Smooth muscle cell (in vitro differentiated cells): ENCODE measurements at regions not wholly inside any gene's neighbourhood (a gene's known extent, or its start where the extent isn't known, plus 50 kb on each side); places are given as distances from the start of the nearest gene placed in this dataset.
"Not testable (repeated sequence)": the region's sequence is repeated elsewhere in the genome, so short reads cannot be mapped to it uniquely, and the experiment has no call there.

Experiments
- DNase-seq: peaks from one replicate; lab custom pipeline; 2025; ENCODE audit not compliant: unreplicated experiment; lab: John Stamatoyannopoulos, UW
- H2AFZ ChIP-seq: fragments of 200-600 bp; sonication (generic); 2 replicates; pipeline ENCODE4 v1.6.0; 2016; ENCODE audit warnings: antibody characterized with exemption, low read depth, mild to moderate bottlenecking
- H3F3A ChIP-seq: fragments of 200-600 bp; sonication (generic); 2 replicates; pipeline ENCODE4 v1.6.0; 2017; ENCODE audit warnings: antibody characterized with exemption, low read depth
- H3K27ac ChIP-seq: fragments of 200-600 bp; sonication (generic); 2 replicates; pipeline ENCODE4 v1.5.1; 2016; ENCODE audit warnings: low read depth, mild to moderate bottlenecking
- H3K27me3 ChIP-seq: fragments of 200-600 bp; sonication (generic); 2 replicates; pipeline ENCODE4 v1.6.1; 2016; ENCODE audit warnings: low read depth, mild to moderate bottlenecking
- H3K36me3 ChIP-seq: fragments of 200-600 bp; sonication (generic); 2 replicates; pipeline ENCODE4 v1.5.1; 2016; ENCODE audit warnings: low read depth
- H3K4me1 ChIP-seq: fragments of 200-600 bp; sonication (generic); 2 replicates; pipeline ENCODE4 v1.5.1; 2016; ENCODE audit warnings: low read depth
- H3K4me2 ChIP-seq: fragments of 200-600 bp; sonication (generic); 2 replicates; pipeline ENCODE4 v1.6.0; 2016; ENCODE audit warnings: mild to moderate bottlenecking
- H3K4me3 ChIP-seq: fragments of 200-600 bp; sonication (generic); 2 replicates; pipeline ENCODE4 v1.5.1; 2016; ENCODE audit warnings: mild to moderate bottlenecking
- H3K79me2 ChIP-seq: fragments of 200-600 bp; sonication (generic); 2 replicates; pipeline ENCODE4 v1.6.0; 2016; ENCODE audit warnings: low read depth, mild to moderate bottlenecking
- H3K9ac ChIP-seq: fragments of 200-600 bp; sonication (generic); 2 replicates; pipeline ENCODE4 v1.6.0; 2016; ENCODE audit warnings: low read depth
- H3K9me3 ChIP-seq: fragments of 200-600 bp; sonication (generic); replicated peaks from 2 replicates; pipeline ENCODE4 v1.5.1; 2016; ENCODE audit warnings: low read depth
- H4K20me1 ChIP-seq: fragments of 200-600 bp; sonication (generic); 2 replicates; pipeline ENCODE4 v1.6.0; 2016; ENCODE audit warnings: low read depth
- WGBS: methylation state at CpG from one replicate; pipeline ENCODE4 v1.1.7; 2016; ENCODE audit warnings: low lambda C conversion rate; 5-methylcytosine and 5-hydroxymethylcytosine counted together
- TF ChIP-seq, protein P1 (sequence below): fragments of 200-600 bp; sonication (generic); IDR thresholded peaks from 2 replicates; pipeline ENCODE4 v1.5.1; 2017; ENCODE audit warnings: borderline replicate concordance, mild to moderate bottlenecking, antibody characterized with exemption; ENCODE audit not compliant: insufficient read depth, poor library complexity, severe bottlenecking

DNA sequence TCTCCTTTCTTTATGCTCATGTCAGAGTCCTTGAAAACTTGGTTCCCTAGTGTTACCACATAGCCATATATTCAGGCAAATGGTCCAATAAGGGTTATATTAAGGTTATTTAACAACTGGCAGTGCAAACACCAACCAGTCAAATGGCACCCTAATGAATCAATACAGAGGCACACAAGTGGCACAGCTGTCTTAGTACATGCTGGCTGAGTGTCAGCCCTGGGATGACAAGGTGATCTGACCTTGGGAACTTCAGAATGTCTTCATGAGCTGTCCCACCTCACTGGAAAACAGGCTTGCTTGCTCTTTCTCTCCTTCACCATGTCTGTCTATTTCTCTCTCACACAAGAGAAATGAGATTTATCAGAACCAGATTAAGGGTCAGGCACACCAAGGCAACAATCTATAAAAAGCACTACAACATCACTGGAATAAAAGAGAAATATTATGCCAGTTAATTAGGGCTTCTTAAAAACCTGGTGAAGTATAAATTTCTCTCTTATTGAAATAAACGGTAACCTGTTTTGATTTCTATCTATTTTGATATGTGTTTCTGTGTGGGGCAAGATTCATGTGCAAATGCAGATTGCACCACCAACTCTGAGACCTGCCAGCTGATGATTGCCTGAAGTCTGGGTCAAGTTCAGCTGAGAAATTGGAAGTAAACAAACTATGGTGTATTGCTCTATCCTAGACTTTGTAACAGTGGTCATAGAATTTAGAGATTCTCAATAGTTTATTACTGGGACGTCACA, 140.7 kb downstream of the SREK1 start:
- H3K27me3 ChIP-seq = no peaks in the 10 kb centered on the region
- no peak overlapping the region for H3K9ac ChIP-seq
- H3K4me1 ChIP-seq = no peaks in the 10 kb centered on the region
- H3K9me3 ChIP-seq = no peaks in the 10 kb centered on the region
- H4K20me1 ChIP-seq = no peaks in the 10 kb centered on the region
- no peaks in the 10 kb centered on the region for H3K36me3 ChIP-seq
- no peak overlapping the region for H3K4me2 ChIP-seq
- H2AFZ ChIP-seq = no peak overlapping the region
- DNase-seq = no peak
- H3F3A ChIP-seq = no peaks in the 10 kb centered on the region
- WGBS = 93% methylated on average over 2 of the region's 2 CpGs
- H3K79me2 ChIP-seq = no peaks in the 10 kb centered on the region
- TF ChIP-seq, protein P1, sequence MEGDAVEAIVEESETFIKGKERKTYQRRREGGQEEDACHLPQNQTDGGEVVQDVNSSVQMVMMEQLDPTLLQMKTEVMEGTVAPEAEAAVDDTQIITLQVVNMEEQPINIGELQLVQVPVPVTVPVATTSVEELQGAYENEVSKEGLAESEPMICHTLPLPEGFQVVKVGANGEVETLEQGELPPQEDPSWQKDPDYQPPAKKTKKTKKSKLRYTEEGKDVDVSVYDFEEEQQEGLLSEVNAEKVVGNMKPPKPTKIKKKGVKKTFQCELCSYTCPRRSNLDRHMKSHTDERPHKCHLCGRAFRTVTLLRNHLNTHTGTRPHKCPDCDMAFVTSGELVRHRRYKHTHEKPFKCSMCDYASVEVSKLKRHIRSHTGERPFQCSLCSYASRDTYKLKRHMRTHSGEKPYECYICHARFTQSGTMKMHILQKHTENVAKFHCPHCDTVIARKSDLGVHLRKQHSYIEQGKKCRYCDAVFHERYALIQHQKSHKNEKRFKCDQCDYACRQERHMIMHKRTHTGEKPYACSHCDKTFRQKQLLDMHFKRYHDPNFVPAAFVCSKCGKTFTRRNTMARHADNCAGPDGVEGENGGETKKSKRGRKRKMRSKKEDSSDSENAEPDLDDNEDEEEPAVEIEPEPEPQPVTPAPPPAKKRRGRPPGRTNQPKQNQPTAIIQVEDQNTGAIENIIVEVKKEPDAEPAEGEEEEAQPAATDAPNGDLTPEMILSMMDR = no peak
- H3K4me3 ChIP-seq = no peak overlapping the region
- H3K27ac ChIP-seq = no peak overlapping the region

- H3K36me3 ChIP-seq = no peaks in the 10 kb centered on the region
- H3K27ac ChIP-seq = no peak overlapping the region
- H3K27me3 ChIP-seq = no peaks in the 10 kb centered on the region
- H3K9ac ChIP-seq = no peak overlapping the region
- H3K4me1 ChIP-seq = no peaks in the 10 kb centered on the region
- WGBS = 92% methylated on average over 3 of the region's 3 CpGs
- no peak overlapping the region for H3K4me2 ChIP-seq
- H3K9me3 ChIP-seq = no peaks in the 10 kb centered on the region
- no peak for DNase-seq
- H4K20me1 ChIP-seq = no peaks in the 10 kb centered on the region
- H2AFZ ChIP-seq = no peak overlapping the region
- H3K4me3 ChIP-seq = no peak overlapping the region
- TF ChIP-seq, protein P1 = no peak
- no peaks in the 10 kb centered on the region for H3K79me2 ChIP-seq
- H3F3A ChIP-seq = no peaks in the 10 kb centered on the region
These were observed 141.3 kb downstream of the SREK1 start for GRCh38 chr5:66285343-66285922.

- H3K27me3 ChIP-seq = no peaks in the 10 kb centered on the region
- H4K20me1 ChIP-seq = no peaks in the 10 kb centered on the region
- no peaks in the 10 kb centered on the region for H3K9me3 ChIP-seq
- H3K4me3 ChIP-seq = no peak overlapping the region
- H3K4me1 ChIP-seq = no peaks in the 10 kb centered on the region
- no peak overlapping the region for H3K27ac ChIP-seq
- no peaks in the 10 kb centered on the region for H3K36me3 ChIP-seq
- no peak overlapping the region for H3K4me2 ChIP-seq
- 100% methylated on average over 1 of the region's 1 CpG for WGBS
- no peak overlapping the region for H3K9ac ChIP-seq
- H2AFZ ChIP-seq = no peak overlapping the region
- no peaks in the 10 kb centered on the region for H3F3A ChIP-seq
- TF ChIP-seq, protein P1 = no peak
- no peaks in the 10 kb centered on the region for H3K79me2 ChIP-seq
- no peak for DNase-seq
These were observed 147.7 kb downstream of the SREK1 start for GRCh38 chr5:66291771-66292170.

DNA sequence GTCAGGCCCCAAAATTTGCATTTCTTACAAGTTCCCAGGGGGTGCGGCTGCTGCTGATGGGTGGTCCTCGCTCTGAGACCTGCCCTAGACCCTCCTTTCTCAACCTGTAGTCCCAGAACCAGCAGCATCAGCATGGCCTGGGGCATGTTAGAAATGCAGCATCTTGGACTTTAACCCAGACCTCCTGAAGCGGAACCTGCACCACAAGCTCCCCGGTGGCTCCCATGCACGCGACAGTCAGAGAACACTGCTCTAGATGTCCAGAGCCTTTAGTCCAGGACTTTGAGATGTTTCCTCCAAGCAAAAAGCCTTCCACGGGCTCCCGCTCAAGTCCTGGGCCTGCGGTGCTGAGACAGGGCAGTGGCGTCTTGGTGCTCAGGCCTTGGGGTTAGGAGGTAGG, 149.8 kb downstream of the SREK1 start:
- not testable (repeated sequence) for H3K79me2 ChIP-seq, H3K9ac ChIP-seq, H3F3A ChIP-seq, H4K20me1 ChIP-seq, H3K27ac ChIP-seq, H3K4me1 ChIP-seq, H3K9me3 ChIP-seq, H3K36me3 ChIP-seq, DNase-seq, H3K4me3 ChIP-seq, H3K27me3 ChIP-seq, H3K4me2 ChIP-seq, H2AFZ ChIP-seq
- 95% methylated on average over 10 of the region's 10 CpGs for WGBS
